ENCODE measurements at regions not wholly inside any gene's neighbourhood (a gene's known extent, or its start where the extent isn't known, plus 50 kb on each side); places are given as distances from the start of the nearest gene placed in this dataset.
A peak's percentile ranks its signal among the peaks of the same experiment; 100 is the strongest.

- CTCF ChIA-PET: interaction anchor here (0.6 kb wide), 2 partner anchors 82 to 308 kb away, joined by 3 to 5 read pairs; no protein-coding TSS in a partner anchor
- no peak overlapping the region for H3K27ac ChIP-seq (ENCODE audit: low read length)
- no TSS peak for BruUV-seq (replicated peaks)
- H3K9me3 ChIP-seq (ENCODE audit: control insufficient read depth, insufficient read depth, low read depth, low read length): no peaks in the 10 kb centered on the region
- DNase-seq (ENCODE audit: low read depth, low spot score) (no peak), ATAC-seq (peak; percentile 46; the same call in 1 of the 2 replicates)
- intact Hi-C loops (cut with micrococcal nuclease; ENCODE audit: unreplicated experiment) (no loop called here), in situ Hi-C loops (cut with HindIII; ENCODE audit: low pct_unique_long_range_greater_than_20kb, low sequenced_read_pairs) (no loop called here)
- POLR2A ChIA-PET: no interaction called here
- no peak overlapping the region for H3K4me3 ChIP-seq (ENCODE audit: low read depth in 2 of 2, low read length in 2 of 2)
- H3K36me3 ChIP-seq (ENCODE audit: control insufficient read depth, insufficient read depth, low read length): no peaks in the 10 kb centered on the region
- TF ChIP-seq TCF7L2 (IDR thresholded peaks at IDR 0.05; ENCODE audit: low read depth, low read length) (no peak), POLR2AphosphoS5 (IDR thresholded peaks at IDR 0.05; ENCODE audit: low read depth, low read length) (no peak), SIN3A (IDR thresholded peaks at IDR 0.05; ENCODE audit: borderline replicate concordance, insufficient read depth, low read depth, low read length) (no peak), REST (IDR thresholded peaks at IDR 0.05; ENCODE audit: insufficient read depth in 1 of 2, low read depth in 2 of 2, low read length in 1 of 2) (no peak), CTCF (IDR thresholded peaks at IDR 0.05) (no peak)
- peaks cover 12% of the 10 kb centered on the region for H3K27me3 ChIP-seq (ENCODE audit: control insufficient read depth, insufficient read depth, low read length)
- no peaks in the 10 kb centered on the region for H3K4me1 ChIP-seq (ENCODE audit: control insufficient read depth, insufficient read depth, low read length)
Measured at GRCh38 chr7:39810204-39810642, 139.8 kb upstream of the CDK13 start.

- BruUV-seq (replicated peaks): no TSS peak
- H3K4me3 ChIP-seq (ENCODE audit: low read depth in 2 of 2, low read length in 2 of 2): no peak overlapping the region
- no peak for TF ChIP-seq POLR2AphosphoS5 (IDR thresholded peaks at IDR 0.05; ENCODE audit: low read depth, low read length)
- no peak for TF ChIP-seq CTCF (IDR thresholded peaks at IDR 0.05)
- TF ChIP-seq REST (IDR thresholded peaks at IDR 0.05; ENCODE audit: insufficient read depth in 1 of 2, low read depth in 2 of 2, low read length in 1 of 2): no peak
- no peak for TF ChIP-seq TCF7L2 (IDR thresholded peaks at IDR 0.05; ENCODE audit: low read depth, low read length)
- H3K27ac ChIP-seq (ENCODE audit: low read length): no peak overlapping the region
- ChIA-PET CTCF (interaction anchor here (0.6 kb wide), 1 partner anchor 307 kb away, joined by 5 read pairs; no protein-coding TSS in a partner anchor), POLR2A (no interaction called here)
- H3K27me3 ChIP-seq (ENCODE audit: control insufficient read depth, insufficient read depth, low read length): peaks cover 17% of the 10 kb centered on the region
- no peak for DNase-seq (ENCODE audit: low read depth, low spot score)
- intact Hi-C loops (cut with micrococcal nuclease; ENCODE audit: unreplicated experiment) (no loop called here), in situ Hi-C loops (cut with HindIII; ENCODE audit: low pct_unique_long_range_greater_than_20kb, low sequenced_read_pairs) (no loop called here)
- no peaks in the 10 kb centered on the region for H3K36me3 ChIP-seq (ENCODE audit: control insufficient read depth, insufficient read depth, low read length)
- H3K4me1 ChIP-seq (ENCODE audit: control insufficient read depth, insufficient read depth, low read length): no peaks in the 10 kb centered on the region
- no peak for ATAC-seq
- no peaks in the 10 kb centered on the region for H3K9me3 ChIP-seq (ENCODE audit: control insufficient read depth, insufficient read depth, low read depth, low read length)
Measured at GRCh38 chr7:39810710-39811109, 139.3 kb upstream of the CDK13 start.

Data from Panc1 (cell line).